ENCODE measurements at regions not wholly inside any gene's neighbourhood (a gene's known extent, or its start where the extent isn't known, plus 50 kb on each side); places are given as distances from the start of the nearest gene placed in this dataset.

GRCh38 chr1:5099558-5099957 lies 445.1 kb downstream of the AJAP1 start (continued):
- TF ChIP-seq ZNF462 (CRISPR knock-in tag; IDR thresholded peaks at IDR 0.05) (no peak), EZH2 (IDR thresholded peaks at IDR 0.05; ENCODE audit: low read depth, unreplicated experiment) (no peak)

- Histone ChIP-seq H2AFZ (no peak overlapping the region), H3K4me1 (ENCODE audit: insufficient read depth) (no peaks in the 10 kb centered on the region), H3K27me3 (ENCODE audit: insufficient read depth) (no peaks in the 10 kb centered on the region), H3K79me2 (replicated peaks; ENCODE audit: insufficient read depth) (no peaks in the 10 kb centered on the region), H3K36me3 (ENCODE audit: insufficient read depth) (peaks cover 12% of the 10 kb centered on the region; the same call in 1 of the 2 replicates), H3K4me3 (no peak overlapping the region), H4K20me1 (replicated peaks; ENCODE audit: insufficient read depth) (no peaks in the 10 kb centered on the region), H3F3A (replicated peaks; ENCODE audit: low read depth) (no peaks in the 10 kb centered on the region), H3K9me2 (ENCODE audit: insufficient read depth) (no peaks in the 10 kb centered on the region), H3K27ac (ENCODE audit: low read depth) (no peak overlapping the region), H3K4me2 (no peak overlapping the region)
- peaks cover 17% of the 10 kb centered on the region for H3K36me3 Mint-ChIP-seq (ENCODE audit: low read depth)
- H3K27ac Mint-ChIP-seq: no peak overlapping the region
- no peak overlapping the region for H3K4me3 Mint-ChIP-seq
- DNase-seq (ENCODE audit: low spot score): no peak
- peaks cover 29% of the 10 kb centered on the region for H3K9me3 Mint-ChIP-seq
- no peak for ATAC-seq
- peaks cover 11% of the 10 kb centered on the region for H3K4me1 Mint-ChIP-seq
- H3K27me3 Mint-ChIP-seq (ENCODE audit: insufficient read depth, low read depth, poor library complexity): peaks cover 7% of the 10 kb centered on the region
- TF ChIP-seq JUNB (IDR thresholded peaks at IDR 0.05; ENCODE audit: unreplicated experiment) (no peak), REST (IDR thresholded peaks at IDR 0.05; ENCODE audit: unreplicated experiment) (no peak), ZNF331 (CRISPR knock-in tag; IDR thresholded peaks at IDR 0.05; ENCODE audit: low read depth) (no peak), ETS1 (IDR thresholded peaks at IDR 0.05) (no peak), NANOG (IDR thresholded peaks at IDR 0.05; ENCODE audit: borderline replicate concordance) (no peak), EZH2 (IDR thresholded peaks at IDR 0.05; ENCODE audit: low read depth, unreplicated experiment) (no peak), ZNF114 (CRISPR knock-in tag; IDR thresholded peaks at IDR 0.05) (no peak), POLR2AphosphoS5 (IDR thresholded peaks at IDR 0.05; ENCODE audit: low read depth) (no peak), EZH2phosphoT487 (IDR thresholded peaks at IDR 0.05; ENCODE audit: unreplicated experiment) (no peak), CTCF (conservative IDR thresholded peaks at IDR 0.05; ENCODE audit: low read depth in 2 of 2) (no peak)
Measured at GRCh38 chr1:5098981-5099385, 444.6 kb downstream of the AJAP1 start.
